HG03103 (cell line): ENCODE measurements at regions not wholly inside any gene's neighbourhood (a gene's known extent, or its start where the extent isn't known, plus 50 kb on each side); places are given as distances from the start of the nearest gene placed in this dataset.

Experiments used
- ATAC-seq: cut with Tn5 transposase; IDR thresholded peaks from one replicate; pipeline ENCODE4 v1.9.1; 2021; ENCODE audit warnings: low read depth; ENCODE audit not compliant: unreplicated experiment

DNA sequence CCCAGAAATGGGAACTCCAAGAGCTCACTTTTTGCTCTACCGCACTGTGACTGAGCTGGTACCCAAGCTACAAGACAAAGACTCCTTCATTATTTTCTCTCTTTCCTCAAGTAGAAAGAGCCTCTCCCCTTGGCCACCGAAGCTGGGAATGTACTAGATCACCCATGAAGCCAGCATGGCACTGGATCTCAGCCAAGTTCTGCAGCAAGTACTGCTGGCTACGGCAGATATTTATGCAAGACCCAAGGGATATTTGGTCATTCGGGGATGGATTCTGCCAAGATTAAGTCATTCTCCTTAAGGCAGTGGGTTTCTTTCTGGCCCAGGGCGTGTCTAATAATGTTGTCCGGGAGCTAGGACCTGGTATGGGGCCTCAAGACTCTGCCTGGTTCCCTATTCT lies 633.5 kb downstream of the SLITRK1 start:
- ATAC-seq = no peak

DNA sequence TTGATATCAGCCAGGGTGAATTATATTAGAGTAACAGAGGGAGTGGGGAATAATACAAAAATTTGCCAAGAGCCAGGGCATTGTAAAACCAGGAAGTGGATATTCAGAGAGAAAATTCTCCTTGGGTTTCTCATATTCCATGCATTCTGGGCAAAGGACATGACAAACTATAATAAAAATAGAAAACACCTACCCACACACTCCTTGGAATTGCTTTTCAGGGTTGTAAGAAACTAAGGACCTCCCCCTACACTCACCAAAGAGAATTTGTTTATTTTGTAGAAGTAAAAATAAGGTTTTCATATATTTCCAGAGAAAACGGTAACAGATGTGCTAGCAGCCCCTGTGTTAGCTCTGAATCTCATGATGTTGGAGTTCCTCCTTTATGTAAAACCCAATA lies 649.6 kb downstream of the SLITRK1 start:
- ATAC-seq = no peak

DNA sequence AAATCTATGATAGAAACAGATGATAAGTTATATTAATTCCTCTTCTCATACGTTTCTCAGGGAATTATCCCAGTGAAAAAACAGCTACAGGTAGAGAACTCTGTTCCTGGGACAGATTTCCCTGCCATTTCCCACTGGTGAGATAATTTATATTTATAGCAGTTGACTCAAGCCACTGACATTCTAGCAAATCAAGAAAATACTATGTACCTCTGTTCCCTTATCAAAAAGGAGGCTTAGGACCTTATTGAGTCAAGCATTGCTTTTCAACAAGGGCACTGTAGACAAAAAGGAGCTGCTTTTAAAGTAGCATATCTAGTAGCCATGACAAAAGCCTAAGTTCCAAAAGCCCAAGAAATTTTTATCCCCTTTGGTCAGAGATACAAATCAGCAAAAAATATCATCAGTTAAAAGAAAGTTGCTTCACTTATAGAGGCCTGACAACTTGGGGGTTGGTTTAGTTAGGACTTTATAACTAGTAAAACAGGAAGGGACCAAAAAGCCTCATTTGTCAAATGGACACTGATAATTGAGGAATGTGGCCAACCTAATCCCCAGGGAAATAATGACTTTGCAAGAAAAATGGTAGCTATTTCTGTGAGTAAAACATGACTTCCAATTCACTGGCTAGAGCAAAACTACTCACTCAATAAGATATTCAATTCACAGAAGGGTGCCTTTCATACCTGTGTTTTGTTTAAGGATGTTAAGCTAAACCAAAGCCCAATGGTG lies 652.5 kb downstream of the SLITRK1 start:
- ATAC-seq = no peak

DNA sequence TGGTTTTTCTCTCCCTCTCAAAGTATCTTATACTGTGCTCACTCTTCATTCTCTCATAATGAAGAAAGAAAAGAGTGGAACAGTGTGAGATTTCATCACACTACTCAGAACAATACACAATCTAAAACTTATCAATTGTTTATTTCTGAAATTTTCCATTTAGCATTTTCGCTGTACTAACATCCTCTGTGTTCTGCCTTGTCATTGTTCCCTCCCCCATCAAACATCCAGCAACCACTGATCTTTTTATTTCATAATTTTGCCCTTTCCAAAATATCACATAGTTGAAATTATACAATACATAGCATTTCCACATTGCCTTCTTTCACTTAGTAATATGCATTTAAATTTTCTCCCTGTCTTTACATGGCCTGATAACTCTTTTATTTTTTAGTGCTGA lies 658.7 kb downstream of the SLITRK1 start:
- no peak for ATAC-seq

DNA sequence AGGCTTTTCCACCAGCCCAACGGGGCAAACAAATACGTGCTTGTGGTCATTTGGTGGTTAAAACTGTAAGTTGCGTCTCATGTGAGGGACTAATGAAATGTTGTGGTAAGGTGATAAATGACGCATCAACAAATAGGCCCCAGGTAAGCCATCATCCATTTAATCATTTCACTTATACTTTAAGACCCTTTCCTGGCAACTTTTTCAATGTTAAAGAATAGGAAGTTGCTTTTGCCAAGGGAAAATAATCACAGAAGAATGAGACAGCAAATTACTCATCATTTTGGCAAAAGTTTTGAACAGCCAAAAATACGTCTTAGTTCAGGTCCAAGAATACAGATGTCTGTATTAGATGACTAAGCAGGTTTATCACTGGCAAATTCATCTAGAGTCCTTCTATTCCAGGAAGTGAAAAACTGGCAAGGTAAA lies 660.4 kb downstream of the SLITRK1 start:
- ATAC-seq = no peak

DNA sequence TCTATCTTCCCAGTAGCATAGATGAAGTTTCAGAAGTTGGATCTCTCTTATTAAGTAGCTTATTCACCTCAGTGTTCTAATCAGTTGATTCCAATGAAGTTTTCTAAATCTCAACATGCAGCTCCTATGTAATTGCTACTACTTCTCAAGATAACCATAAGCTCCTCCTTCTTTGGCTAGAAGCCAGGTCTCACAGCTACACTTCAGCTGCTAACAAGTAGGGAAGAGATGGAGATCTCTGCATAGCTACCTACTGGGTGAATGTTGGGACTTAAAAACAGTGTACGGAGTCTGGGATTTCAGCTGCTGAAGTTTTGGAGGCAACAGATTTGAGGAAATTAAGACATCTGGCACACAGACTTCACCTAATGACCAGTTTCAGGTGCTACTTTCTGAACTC lies 661.0 kb downstream of the SLITRK1 start:
- no peak for ATAC-seq

DNA sequence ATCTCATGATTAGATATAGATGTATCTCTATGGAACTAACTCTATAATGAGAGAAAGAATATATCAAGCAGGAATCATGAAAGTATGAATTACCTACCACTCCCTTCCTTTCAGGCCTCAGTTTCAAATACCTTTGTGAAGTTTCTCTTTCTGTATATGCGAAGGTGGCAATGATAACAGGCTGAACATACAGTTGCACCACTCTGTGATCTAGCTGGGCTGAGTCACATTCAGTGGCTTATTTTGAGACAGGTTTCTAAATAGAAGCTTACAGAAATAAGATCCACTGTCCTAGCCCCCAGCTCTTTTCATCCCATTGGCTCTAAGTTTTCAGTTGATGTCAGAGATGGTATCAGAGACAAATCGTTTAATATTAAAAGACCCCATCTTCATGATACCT lies 662.0 kb downstream of the SLITRK1 start:
- ATAC-seq = no peak

DNA sequence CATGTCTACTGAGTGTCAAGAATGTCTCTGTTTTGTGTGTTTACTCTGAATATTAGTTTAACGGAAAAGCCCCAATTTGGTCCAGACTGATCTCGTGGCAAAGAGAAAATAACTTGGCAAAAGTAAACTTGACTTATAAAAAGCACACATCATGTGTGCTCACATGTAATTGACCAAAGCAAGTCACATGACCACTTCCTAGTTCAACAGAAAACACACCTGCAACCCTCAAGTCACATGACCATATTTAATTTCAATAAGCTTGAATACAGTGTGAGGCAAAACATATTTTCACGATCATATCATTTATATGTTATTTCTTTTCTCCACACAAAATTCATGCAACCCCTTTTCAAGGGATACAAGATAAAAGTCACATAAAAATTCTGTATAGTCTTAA lies 662.4 kb downstream of the SLITRK1 start:
- no peak for ATAC-seq

DNA sequence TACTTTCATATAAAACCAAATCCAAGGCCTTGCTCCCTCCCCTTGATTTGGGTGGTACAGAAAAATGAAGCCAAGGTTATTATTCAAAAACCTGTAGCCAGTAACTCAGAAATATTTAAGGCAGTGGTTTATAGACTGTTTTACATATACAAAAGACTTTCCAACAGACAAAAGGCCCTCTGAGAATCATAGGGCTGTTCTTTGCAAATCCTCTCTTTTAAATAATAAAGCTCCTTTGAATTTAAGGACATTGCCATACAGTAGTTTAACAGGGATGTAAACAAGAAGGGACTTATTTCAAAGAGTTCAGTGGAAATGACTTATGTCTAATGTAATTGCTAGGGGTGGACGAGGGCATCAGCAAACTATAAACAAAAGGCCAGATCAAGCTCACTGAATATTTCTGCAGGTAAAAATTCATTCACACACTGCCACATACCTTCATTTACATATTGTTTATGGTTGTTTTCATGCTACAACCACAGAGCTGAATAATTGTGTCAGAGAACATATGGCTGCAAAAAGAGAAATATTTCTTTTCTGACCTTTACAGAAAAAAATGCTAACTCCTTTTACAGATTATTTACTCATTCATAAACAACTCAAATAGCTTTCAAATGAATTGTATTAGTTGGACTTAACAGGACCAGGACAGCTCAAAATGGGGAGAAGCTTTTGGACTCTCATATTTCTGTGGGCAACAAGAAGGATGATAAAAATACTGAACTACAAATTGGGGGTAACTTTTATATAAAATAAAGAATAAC lies 665.6 kb downstream of the SLITRK1 start:
- ATAC-seq = no peak

DNA sequence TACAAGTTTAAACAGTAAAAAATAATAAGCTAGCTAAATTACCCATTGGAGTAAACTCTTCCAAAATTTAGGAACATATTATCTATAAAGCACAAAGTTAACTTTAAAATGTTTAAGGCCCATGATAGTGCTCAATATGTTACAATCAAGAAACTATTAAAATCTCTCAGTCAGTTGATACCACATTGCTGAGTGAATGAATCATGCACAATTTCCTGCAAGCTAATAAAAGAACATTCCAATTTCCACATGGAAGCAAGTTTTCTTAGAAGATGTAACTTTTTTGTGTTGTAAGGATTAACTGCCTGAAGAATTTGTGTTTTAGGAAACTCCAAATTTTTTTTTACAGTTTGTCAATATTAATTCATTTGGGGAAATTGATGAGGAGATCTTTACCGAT lies 666.6 kb downstream of the SLITRK1 start:
- ATAC-seq = no peak

DNA sequence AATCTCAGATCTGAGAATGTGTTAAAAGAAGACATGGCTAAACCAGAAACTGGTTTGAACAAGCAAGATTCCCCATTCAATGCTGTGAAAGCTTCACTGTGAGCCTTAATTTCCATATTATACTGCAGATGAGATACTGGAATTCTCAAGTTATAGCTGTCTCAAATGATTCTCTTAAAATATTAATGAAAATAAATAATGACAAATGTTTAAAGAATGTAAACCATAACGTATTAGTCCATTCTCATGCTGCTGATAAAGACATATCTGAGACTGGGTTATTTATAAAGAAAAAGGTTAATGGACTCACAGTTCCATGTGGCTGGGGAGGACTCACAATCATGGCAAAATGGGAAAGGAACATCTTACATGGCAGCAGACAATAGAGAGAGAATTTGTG lies 667.8 kb downstream of the SLITRK1 start:
- ATAC-seq = no peak

DNA sequence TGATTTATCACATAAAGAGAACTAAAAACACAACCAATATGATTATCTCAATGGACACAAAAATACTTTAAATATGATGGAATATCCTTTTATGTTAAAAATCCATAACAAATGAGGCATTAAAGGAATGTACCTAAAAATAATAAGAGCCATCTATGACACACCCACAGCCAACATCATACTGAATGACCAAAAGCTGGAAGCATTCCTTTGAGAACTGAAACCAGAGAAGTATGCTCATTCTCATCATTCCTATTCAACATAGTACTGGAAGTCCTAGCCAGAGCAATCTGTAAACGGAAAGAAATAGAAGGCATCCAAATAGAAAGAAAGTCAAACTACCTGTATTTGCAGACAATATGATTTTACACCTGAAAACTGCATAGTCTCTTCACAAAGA lies 671.0 kb downstream of the SLITRK1 start:
- ATAC-seq = no peak

DNA sequence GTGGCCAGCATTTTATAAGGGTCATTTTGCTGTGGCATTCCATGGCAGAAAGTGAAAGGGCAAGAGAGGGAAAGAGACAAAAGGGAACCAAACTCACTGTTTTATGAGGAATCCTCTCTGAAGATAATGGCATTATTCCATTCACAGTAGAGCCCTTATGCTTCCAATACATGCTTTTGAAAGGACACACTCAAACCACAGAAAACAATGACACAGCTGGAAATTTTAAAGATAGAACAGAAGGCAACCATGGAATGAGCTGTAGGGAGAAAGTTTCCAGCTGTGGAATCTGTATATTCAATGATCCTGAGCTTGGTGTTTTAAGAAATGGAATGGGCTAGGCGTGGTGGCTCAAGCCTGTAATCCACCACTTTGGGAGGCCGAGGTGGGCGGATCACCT lies 677.4 kb downstream of the SLITRK1 start:
- ATAC-seq = no peak

DNA sequence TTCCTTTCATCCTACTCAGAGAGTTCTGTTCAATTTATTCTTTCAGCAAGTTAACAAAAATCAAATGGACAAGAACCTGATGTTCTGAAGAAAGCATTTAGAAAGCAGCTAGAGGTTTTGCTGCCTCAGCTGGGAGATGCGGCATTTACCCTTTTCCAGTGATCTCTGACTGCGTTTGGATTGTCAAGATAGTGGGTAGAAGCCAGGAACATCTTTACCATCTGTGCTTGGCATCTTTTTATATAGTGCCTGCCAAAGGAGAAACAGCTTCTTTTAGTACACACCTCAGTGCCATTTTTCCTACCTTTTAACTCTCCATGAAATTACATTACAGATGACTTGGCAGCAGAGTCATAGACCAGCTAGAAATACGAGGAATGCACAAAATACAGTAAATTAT lies 680.8 kb downstream of the SLITRK1 start:
- ATAC-seq = no peak

DNA sequence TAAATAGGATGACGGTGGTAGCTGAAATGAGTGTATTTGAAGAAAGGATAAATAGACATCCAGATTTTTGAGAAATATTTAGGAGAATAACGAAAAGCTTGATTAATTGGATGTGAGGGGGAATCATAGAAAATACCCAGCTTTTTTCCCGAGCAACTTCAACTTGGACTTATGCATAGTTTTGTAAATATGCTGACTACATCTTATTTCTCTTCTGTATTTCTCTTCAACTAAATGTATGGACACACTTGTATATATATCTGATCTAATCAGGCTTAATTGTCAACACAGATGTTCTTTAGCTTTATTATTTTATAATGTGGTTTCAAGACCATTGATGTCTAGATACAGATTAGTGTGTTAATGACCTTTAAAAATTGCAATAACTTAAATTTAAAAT lies 685.0 kb downstream of the SLITRK1 start:
- ATAC-seq = no peak

DNA sequence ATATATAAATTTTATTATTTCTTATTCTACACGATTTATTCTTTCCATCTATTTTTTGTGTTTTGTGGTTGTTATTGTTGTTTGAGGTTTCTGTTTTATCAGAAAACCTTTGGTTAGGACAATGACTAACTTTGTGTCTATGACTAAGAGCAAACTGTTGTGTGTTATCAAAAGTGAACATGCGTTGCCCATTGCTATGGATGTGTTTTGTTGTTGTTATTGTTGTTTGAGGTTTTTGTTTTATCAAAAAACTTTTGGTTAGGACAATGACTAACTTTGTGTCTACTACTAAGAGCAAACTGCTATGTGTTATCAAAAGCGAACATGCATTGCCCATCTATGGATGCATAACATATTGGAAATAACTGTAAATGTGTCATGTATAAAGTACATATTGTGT lies 692.3 kb downstream of the SLITRK1 start:
- no peak for ATAC-seq

DNA sequence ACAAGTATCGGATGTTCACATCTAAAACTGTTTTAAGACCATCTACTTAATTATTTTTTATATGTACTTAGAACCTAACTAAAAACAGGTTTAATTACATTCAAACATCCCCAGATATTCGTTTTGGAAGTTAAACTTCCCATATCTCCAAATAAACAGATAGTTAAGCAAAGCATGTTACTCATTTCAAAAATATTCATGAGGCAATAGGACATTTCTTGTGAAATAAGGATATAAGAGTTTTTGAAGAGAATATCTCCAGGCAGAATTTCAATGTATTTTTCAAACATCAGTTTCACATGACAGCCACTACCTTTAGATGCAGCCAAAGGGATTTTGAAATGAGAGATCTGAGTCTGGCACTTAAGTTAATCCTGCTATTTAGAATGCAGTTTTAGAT lies 697.5 kb downstream of the SLITRK1 start:
- no peak for ATAC-seq

DNA sequence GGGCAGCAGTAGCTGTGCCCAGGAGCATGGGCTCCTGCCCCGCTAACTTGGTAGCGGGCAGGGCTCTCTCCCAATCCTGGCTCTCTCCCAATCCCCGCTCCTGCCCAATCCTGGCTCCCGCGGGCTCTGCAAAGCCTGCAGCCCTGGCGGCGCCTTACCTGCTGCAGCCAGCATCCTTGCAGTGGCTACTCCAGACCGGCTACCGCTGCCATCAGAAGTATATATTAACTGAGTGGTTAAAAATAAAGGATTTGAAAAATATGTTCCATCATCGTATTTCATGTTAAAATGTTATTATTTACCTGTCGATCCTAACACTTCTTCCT lies 698.2 kb downstream of the SLITRK1 start:
- no peak for ATAC-seq

DNA sequence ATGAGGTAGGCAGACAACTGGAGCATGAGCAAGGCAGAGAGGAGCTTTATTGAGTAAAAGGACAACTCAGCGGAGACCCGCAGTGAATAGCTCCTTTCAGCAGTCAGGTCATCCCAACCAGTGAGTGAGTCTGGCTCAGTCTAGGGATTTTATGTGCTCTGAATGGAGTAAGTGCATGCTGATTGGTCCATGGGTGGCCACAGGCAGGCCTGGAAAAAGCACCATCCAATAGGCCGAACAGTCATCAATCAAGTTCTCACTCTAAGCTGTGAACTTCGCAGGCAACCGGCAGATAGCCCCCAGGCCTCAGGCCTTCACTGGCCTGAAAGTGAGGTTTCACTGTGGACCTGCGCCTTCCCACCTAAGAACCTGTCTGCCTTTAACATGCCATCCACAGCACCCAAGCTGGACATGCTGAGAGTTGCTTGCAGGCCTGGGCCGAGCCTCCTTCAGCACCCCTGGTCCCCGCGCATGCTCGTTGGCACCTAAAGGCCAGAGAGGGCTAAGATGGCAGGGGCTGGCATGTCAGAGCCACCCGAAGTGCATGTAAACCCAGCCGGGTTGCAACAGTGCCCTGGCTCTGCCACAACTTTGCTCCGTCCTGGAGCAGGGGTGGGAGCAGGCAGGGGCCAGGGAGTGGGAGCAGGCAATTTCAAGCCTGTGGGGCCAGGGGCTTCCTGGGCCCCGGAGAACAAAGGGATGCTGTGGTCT lies 698.7 kb downstream of the SLITRK1 start:
- no peak for ATAC-seq

DNA sequence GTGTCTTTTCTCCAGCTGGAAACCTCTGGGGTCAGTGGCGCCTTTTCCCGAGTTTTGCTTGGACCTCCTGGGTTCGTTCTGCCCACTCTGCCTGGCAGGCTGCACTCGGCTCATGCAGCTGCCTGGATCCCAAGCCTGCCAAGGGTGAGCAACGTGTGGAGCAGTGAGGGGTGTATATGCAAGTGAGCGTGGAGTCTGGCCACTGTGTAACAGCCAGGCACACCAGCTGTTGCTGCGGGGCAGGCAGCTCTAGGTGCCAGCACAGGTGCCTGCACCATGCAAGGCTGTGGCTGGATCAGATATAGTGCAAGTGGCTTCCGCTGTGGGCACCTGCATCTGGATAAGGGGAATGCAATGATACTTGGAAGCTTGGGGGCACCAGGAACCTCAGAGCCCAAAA lies 699.4 kb downstream of the SLITRK1 start:
- ATAC-seq = no peak

DNA sequence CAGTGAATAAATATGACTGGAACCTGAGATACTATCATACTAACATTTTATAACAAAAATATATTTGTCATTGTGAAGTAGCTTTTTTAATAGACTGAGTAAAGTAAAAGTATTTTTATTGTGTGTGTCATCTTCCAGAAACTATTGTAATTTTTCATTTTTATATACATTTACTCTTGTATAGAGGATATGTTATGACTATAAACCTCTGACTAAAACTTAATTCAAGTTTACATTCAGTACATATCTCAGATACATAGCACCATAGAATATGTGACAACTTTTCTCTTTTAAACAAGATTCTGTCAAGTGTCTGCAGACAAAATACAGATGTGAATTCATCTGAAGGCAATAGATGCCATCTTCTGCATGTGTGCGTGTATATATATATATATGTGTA lies 704.3 kb downstream of the SLITRK1 start:
- no peak for ATAC-seq

DNA sequence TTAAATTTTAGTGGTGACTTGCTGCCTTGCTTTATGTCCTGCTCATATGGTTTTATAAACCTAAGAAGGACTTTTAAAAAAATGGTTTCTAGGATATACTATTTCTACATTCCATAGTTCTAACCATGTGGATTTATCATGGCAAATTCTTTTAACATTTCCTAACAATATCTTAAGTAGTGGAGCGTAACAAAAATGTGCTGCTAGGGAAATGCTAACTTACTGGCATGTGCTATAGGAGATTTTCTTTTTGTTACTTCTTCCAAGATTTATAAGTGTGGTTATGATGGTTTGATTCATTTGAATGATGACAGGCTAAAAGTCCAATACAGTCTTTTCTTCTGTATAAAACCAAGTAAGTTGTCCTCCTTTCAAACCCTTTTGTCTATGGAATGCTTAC lies 713.7 kb downstream of the SLITRK1 start:
- no peak for ATAC-seq
